IMR-90 (cell line): ENCODE measurements at regions not wholly inside any gene's neighbourhood (a gene's known extent, or its start where the extent isn't known, plus 50 kb on each side); places are given as distances from the start of the nearest gene placed in this dataset.

Experiments used
- RAD21 ChIP-seq: IDR thresholded peaks from 2 replicates; pipeline ENCODE4 v1.6.1; 2012; ENCODE audit warnings: low read length, improper control_type of control experiment
- TF ChIP-seq, protein P1 (sequence below): conservative IDR thresholded peaks from 2 replicates; pipeline ENCODE4 v1.5.1; 2012; ENCODE audit warnings: mild to moderate bottlenecking, low read depth, low read length, improper control_type of control experiment

DNA sequence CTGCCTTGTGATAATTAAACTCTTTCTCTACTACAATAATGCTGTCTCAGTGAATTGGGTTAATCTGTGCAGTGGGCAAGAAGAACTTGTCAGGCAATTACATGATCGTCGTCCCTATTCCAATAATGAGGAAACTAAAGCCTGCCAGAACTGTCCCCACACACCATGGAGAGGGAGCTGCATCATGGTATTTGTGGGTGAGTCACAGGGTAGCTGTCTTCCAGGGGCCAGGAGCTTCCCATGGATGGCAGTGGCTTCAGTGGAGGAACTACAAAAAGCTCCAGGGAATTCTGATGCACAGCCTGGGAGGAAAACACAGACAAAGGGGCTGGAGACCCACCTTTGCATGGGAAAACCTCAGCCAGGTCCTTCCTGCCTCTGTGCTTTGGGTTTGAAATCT is 83.3 kb upstream of the C16orf82 start:
- TF ChIP-seq RAD21 = no peak
- TF ChIP-seq, protein P1, sequence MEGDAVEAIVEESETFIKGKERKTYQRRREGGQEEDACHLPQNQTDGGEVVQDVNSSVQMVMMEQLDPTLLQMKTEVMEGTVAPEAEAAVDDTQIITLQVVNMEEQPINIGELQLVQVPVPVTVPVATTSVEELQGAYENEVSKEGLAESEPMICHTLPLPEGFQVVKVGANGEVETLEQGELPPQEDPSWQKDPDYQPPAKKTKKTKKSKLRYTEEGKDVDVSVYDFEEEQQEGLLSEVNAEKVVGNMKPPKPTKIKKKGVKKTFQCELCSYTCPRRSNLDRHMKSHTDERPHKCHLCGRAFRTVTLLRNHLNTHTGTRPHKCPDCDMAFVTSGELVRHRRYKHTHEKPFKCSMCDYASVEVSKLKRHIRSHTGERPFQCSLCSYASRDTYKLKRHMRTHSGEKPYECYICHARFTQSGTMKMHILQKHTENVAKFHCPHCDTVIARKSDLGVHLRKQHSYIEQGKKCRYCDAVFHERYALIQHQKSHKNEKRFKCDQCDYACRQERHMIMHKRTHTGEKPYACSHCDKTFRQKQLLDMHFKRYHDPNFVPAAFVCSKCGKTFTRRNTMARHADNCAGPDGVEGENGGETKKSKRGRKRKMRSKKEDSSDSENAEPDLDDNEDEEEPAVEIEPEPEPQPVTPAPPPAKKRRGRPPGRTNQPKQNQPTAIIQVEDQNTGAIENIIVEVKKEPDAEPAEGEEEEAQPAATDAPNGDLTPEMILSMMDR = no peak
